Ishikawa (cell line): ENCODE measurements at regions not wholly inside any gene's neighbourhood (a gene's known extent, or its start where the extent isn't known, plus 50 kb on each side); places are given as distances from the start of the nearest gene placed in this dataset.

Experiments used
- CEBPB ChIP-seq: IDR thresholded peaks from 2 replicates; pipeline ENCODE4 v1.6.1; 2012
- CREB1 ChIP-seq: IDR thresholded peaks from 2 replicates; pipeline ENCODE4 v1.6.1; 2012; ENCODE audit warnings: low read depth
- EGR1 ChIP-seq: IDR thresholded peaks from 2 replicates; pipeline ENCODE4 v1.6.1; 2012
- EP300 ChIP-seq: IDR thresholded peaks from 2 replicates; pipeline ENCODE4 v1.6.1; 2012; ENCODE audit warnings: borderline replicate concordance
- FOXM1 ChIP-seq: IDR thresholded peaks from 2 replicates; pipeline ENCODE4 v1.6.1; 2012; ENCODE audit warnings: low read depth, borderline replicate concordance
- MAX ChIP-seq: IDR thresholded peaks from 2 replicates; pipeline ENCODE4 v1.6.1; 2012
- NFIC ChIP-seq: IDR thresholded peaks from 2 replicates; pipeline ENCODE4 v1.6.1; 2012
- RAD21 ChIP-seq: IDR thresholded peaks from 2 replicates; pipeline ENCODE4 v1.6.1; 2012; ENCODE audit warnings: low read depth
- TAF1 ChIP-seq: IDR thresholded peaks from 2 replicates; pipeline ENCODE4 v1.6.1; 2012; ENCODE audit warnings: low read depth, mild to moderate bottlenecking
- TCF12 ChIP-seq: IDR thresholded peaks from 2 replicates; pipeline ENCODE4 v1.6.1; 2012; ENCODE audit warnings: low read depth
- TEAD4 ChIP-seq: IDR thresholded peaks from 2 replicates; pipeline ENCODE4 v1.6.1; 2012
- YY1 ChIP-seq: IDR thresholded peaks from 2 replicates; pipeline ENCODE4 v1.6.1; 2012; ENCODE audit warnings: low read depth
- ZBTB7A ChIP-seq: IDR thresholded peaks from 2 replicates; pipeline ENCODE4 v1.6.1; 2012; ENCODE audit warnings: low read depth
- TF ChIP-seq, protein P1 (sequence below): IDR thresholded peaks from 2 replicates; pipeline ENCODE4 v1.6.1; 2012
- TF ChIP-seq, protein P2 (sequence below): IDR thresholded peaks from 2 replicates; pipeline ENCODE4 v1.6.1; 2012; ENCODE audit warnings: low read depth, mild to moderate bottlenecking

- no peak for TF ChIP-seq EP300
- no peak for TF ChIP-seq ZBTB7A
These were observed 151.0 kb upstream of the SRRM4 start for GRCh38 chr12:118830296-118830695.

DNA sequence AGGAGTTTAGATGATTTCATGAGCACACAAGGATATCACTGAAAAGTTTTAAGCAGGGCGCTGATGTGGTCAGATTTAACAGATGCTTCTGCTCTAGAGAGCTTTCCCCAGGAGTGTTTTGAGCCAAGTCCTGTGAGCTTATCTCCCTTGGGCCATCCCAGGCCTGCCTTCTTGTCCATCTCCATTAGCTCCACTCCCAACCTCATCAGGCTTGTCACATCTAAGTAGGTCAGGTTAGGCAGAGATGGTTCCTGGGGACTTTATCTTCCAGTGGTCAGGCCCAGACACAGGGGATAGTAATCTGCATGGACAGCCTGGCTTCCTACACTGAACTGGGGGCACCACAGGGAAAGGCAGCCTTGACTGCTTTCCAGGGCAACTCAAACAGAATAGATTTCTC, 145.4 kb upstream of the SRRM4 start:
- TF ChIP-seq, protein P1, sequence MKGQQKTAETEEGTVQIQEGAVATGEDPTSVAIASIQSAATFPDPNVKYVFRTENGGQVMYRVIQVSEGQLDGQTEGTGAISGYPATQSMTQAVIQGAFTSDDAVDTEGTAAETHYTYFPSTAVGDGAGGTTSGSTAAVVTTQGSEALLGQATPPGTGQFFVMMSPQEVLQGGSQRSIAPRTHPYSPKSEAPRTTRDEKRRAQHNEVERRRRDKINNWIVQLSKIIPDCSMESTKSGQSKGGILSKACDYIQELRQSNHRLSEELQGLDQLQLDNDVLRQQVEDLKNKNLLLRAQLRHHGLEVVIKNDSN: no peak
- TF ChIP-seq MAX (no peak), TEAD4 (no peak), YY1 (no peak), EP300 (no peak), FOXM1 (no peak), CEBPB (no peak), TAF1 (no peak), ZBTB7A (no peak), RAD21 (no peak), NFIC (no peak), EGR1 (no peak), CREB1 (no peak), TCF12 (no peak)
- TF ChIP-seq, protein P2, sequence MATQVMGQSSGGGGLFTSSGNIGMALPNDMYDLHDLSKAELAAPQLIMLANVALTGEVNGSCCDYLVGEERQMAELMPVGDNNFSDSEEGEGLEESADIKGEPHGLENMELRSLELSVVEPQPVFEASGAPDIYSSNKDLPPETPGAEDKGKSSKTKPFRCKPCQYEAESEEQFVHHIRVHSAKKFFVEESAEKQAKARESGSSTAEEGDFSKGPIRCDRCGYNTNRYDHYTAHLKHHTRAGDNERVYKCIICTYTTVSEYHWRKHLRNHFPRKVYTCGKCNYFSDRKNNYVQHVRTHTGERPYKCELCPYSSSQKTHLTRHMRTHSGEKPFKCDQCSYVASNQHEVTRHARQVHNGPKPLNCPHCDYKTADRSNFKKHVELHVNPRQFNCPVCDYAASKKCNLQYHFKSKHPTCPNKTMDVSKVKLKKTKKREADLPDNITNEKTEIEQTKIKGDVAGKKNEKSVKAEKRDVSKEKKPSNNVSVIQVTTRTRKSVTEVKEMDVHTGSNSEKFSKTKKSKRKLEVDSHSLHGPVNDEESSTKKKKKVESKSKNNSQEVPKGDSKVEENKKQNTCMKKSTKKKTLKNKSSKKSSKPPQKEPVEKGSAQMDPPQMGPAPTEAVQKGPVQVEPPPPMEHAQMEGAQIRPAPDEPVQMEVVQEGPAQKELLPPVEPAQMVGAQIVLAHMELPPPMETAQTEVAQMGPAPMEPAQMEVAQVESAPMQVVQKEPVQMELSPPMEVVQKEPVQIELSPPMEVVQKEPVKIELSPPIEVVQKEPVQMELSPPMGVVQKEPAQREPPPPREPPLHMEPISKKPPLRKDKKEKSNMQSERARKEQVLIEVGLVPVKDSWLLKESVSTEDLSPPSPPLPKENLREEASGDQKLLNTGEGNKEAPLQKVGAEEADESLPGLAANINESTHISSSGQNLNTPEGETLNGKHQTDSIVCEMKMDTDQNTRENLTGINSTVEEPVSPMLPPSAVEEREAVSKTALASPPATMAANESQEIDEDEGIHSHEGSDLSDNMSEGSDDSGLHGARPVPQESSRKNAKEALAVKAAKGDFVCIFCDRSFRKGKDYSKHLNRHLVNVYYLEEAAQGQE: no peak

- no peak for TF ChIP-seq RAD21
- no peak for TF ChIP-seq CEBPB
- no peak for TF ChIP-seq YY1
- TF ChIP-seq, protein P2: no peak
- TF ChIP-seq TEAD4: no peak
- no peak for TF ChIP-seq NFIC
- TF ChIP-seq ZBTB7A: no peak
- TF ChIP-seq TAF1: no peak
- no peak for TF ChIP-seq CREB1
- TF ChIP-seq EP300: no peak
- TF ChIP-seq TCF12: no peak
- no peak for TF ChIP-seq FOXM1
- no peak for TF ChIP-seq MAX
- no peak for TF ChIP-seq EGR1
- TF ChIP-seq, protein P1: no peak
These were observed 140.9 kb upstream of the SRRM4 start for GRCh38 chr12:118840399-118840798.

DNA sequence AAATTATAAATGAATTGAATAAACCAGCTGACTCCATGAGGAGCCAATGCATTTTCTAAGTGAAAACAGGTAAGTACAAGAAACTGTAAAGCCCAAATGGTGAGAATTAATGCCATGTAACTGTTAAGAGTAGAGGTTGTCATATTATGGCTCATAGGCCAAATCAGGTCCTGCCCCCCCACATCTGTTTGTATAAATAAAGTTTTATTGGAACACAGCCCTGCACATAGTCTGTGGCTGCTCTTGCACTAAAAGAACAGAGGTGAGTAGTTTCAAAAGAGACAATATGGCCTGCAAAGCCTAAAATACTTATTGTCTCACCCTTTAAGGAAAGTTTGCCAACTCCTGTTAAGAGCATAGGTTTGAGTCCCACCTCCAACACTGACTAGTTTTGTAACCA, 140.5 kb upstream of the SRRM4 start:
- TF ChIP-seq ZBTB7A (no peak), EP300 (no peak), TEAD4 (no peak), TCF12 (no peak), RAD21 (no peak), CREB1 (no peak), FOXM1 (no peak), MAX (no peak), YY1 (no peak), CEBPB (no peak), EGR1 (no peak), NFIC (no peak), TAF1 (no peak)
- TF ChIP-seq, protein P1: no peak
- TF ChIP-seq, protein P2: no peak
